ENCODE measurements at regions not wholly inside any gene's neighbourhood (a gene's known extent, or its start where the extent isn't known, plus 50 kb on each side); places are given as distances from the start of the nearest gene placed in this dataset.

- H3K4me3 ChIP-seq (replicated peaks; ENCODE audit: low read depth, low read length) = no peak overlapping the region
- no peaks in the 10 kb centered on the region for H3K36me3 ChIP-seq (ENCODE audit: control insufficient read depth, insufficient read depth, low read length)
- H3K27me3 ChIP-seq (replicated peaks; ENCODE audit: control insufficient read depth, insufficient read depth, low read length) = no peaks in the 10 kb centered on the region
- DNase-seq (ENCODE audit: extremely low read depth, insufficient read length) = no peak
- no peak for TF ChIP-seq CTCF (IDR thresholded peaks at IDR 0.05; ENCODE audit: insufficient read depth, low read length, poor library complexity, severe bottlenecking)
These were observed 650.1 kb upstream of the VRK2 start for GRCh38 chr2:57396355-57397098.

GRCh38 chr2:57397550-57398360, 648.9 kb upstream of the VRK2 start:
- no peaks in the 10 kb centered on the region for H3K27me3 ChIP-seq (replicated peaks; ENCODE audit: control insufficient read depth, insufficient read depth, low read length)
- no peak for TF ChIP-seq CTCF (IDR thresholded peaks at IDR 0.05; ENCODE audit: insufficient read depth, low read length, poor library complexity, severe bottlenecking)
- DNase-seq (ENCODE audit: extremely low read depth, insufficient read length) = no peak

GRCh38 chr2:57399057-57399456, 647.5 kb upstream of the VRK2 start:
- Histone ChIP-seq H3K4me3 (replicated peaks; ENCODE audit: low read depth, low read length) (no peak overlapping the region), H3K27me3 (replicated peaks; ENCODE audit: control insufficient read depth, insufficient read depth, low read length) (no peaks in the 10 kb centered on the region), H3K36me3 (ENCODE audit: control insufficient read depth, insufficient read depth, low read length) (no peaks in the 10 kb centered on the region)
- DNase-seq (ENCODE audit: extremely low read depth, insufficient read length) = no peak
- no peak for TF ChIP-seq CTCF (IDR thresholded peaks at IDR 0.05; ENCODE audit: insufficient read depth, low read length, poor library complexity, severe bottlenecking)

More at GRCh38 chr2:57397550-57398360, 648.9 kb upstream of the VRK2 start:
- Histone ChIP-seq H3K4me3 (replicated peaks; ENCODE audit: low read depth, low read length) (no peak overlapping the region), H3K36me3 (ENCODE audit: control insufficient read depth, insufficient read depth, low read length) (no peaks in the 10 kb centered on the region)

GRCh38 chr2:57402096-57402495, 644.5 kb upstream of the VRK2 start:
- DNase-seq (ENCODE audit: extremely low read depth, insufficient read length) = no peak
- H3K36me3 ChIP-seq (ENCODE audit: control insufficient read depth, insufficient read depth, low read length) = no peaks in the 10 kb centered on the region
- no peak for TF ChIP-seq CTCF (IDR thresholded peaks at IDR 0.05; ENCODE audit: insufficient read depth, low read length, poor library complexity, severe bottlenecking)
- no peak overlapping the region for H3K4me3 ChIP-seq (replicated peaks; ENCODE audit: low read depth, low read length)
- no peaks in the 10 kb centered on the region for H3K27me3 ChIP-seq (replicated peaks; ENCODE audit: control insufficient read depth, insufficient read depth, low read length)

- DNase-seq (ENCODE audit: extremely low read depth, insufficient read length) = no peak
- H3K4me3 ChIP-seq (replicated peaks; ENCODE audit: low read depth, low read length) = no peak overlapping the region
- no peaks in the 10 kb centered on the region for H3K27me3 ChIP-seq (replicated peaks; ENCODE audit: control insufficient read depth, insufficient read depth, low read length)
- no peak for TF ChIP-seq CTCF (IDR thresholded peaks at IDR 0.05; ENCODE audit: insufficient read depth, low read length, poor library complexity, severe bottlenecking)
- no peaks in the 10 kb centered on the region for H3K36me3 ChIP-seq (ENCODE audit: control insufficient read depth, insufficient read depth, low read length)
These were observed 643.9 kb upstream of the VRK2 start for GRCh38 chr2:57402755-57403154.
